ENCODE measurements at regions not wholly inside any gene's neighbourhood (a gene's known extent, or its start where the extent isn't known, plus 50 kb on each side); places are given as distances from the start of the nearest gene placed in this dataset.
"Not testable (repeated sequence)": the region's sequence is repeated elsewhere in the genome, so short reads cannot be mapped to it uniquely, and the experiment has no call there.

- Histone ChIP-seq H3K9me3 (no peaks in the 10 kb centered on the region), H3K36me3 (no peaks in the 10 kb centered on the region), H3K27me3 (no peaks in the 10 kb centered on the region), H3K4me3 (no peak overlapping the region), H3K4me1 (no peaks in the 10 kb centered on the region), H3K27ac (no peak overlapping the region)
- TF ChIP-seq, protein P1, sequence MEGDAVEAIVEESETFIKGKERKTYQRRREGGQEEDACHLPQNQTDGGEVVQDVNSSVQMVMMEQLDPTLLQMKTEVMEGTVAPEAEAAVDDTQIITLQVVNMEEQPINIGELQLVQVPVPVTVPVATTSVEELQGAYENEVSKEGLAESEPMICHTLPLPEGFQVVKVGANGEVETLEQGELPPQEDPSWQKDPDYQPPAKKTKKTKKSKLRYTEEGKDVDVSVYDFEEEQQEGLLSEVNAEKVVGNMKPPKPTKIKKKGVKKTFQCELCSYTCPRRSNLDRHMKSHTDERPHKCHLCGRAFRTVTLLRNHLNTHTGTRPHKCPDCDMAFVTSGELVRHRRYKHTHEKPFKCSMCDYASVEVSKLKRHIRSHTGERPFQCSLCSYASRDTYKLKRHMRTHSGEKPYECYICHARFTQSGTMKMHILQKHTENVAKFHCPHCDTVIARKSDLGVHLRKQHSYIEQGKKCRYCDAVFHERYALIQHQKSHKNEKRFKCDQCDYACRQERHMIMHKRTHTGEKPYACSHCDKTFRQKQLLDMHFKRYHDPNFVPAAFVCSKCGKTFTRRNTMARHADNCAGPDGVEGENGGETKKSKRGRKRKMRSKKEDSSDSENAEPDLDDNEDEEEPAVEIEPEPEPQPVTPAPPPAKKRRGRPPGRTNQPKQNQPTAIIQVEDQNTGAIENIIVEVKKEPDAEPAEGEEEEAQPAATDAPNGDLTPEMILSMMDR (IDR thresholded peaks at IDR 0.05): no peak
- no peak for TF ChIP-seq POLR2A (IDR thresholded peaks at IDR 0.05)
- intact Hi-C loops (cut with DNase I; ENCODE audit: low total_unique reads): no loop called here
- no peak for DNase-seq
Observed at GRCh38 chr11:90701716-90702115, 478.9 kb upstream of the CHORDC1 start.

DNA sequence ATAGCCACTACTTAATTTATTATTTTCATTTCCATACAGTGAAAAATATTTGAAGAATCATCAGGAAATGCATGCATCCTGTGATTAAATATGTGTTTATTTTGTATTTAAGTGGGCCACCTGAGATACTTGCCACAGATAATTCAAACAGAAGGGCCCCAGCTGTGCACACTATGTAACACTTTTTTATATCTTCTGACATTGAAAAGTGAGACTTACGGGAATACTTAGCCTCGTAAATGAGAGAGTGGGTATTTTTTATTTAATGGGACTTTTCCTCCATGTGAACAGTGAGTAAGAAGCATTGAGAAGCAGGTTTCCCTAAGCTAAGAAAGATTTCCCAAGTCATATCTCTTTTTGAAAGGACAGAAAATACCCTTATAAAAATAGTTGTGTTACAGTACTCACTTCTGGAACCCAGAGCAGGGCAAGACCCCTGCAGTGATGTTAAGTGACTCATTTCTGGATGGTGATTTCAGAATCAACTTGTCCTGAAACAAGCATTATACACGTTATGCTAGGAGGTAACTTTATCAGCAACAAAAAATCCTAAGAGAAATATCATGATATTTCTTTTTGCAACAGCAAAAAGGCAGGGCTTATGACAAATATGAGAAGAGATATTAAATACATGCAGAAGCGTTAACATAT lies 478.1 kb upstream of the CHORDC1 start:
- no peaks in the 10 kb centered on the region for H3K36me3 ChIP-seq
- H3K27ac ChIP-seq: no peak overlapping the region
- H3K4me1 ChIP-seq: no peaks in the 10 kb centered on the region
- H3K4me3 ChIP-seq: no peak overlapping the region
- intact Hi-C loops (cut with DNase I; ENCODE audit: low total_unique reads): no loop called here
- H3K9me3 ChIP-seq: no peaks in the 10 kb centered on the region
- no peaks in the 10 kb centered on the region for H3K27me3 ChIP-seq
- TF ChIP-seq, protein P1 (IDR thresholded peaks at IDR 0.05): no peak
- TF ChIP-seq POLR2A (IDR thresholded peaks at IDR 0.05): no peak
- no peak for DNase-seq

DNA sequence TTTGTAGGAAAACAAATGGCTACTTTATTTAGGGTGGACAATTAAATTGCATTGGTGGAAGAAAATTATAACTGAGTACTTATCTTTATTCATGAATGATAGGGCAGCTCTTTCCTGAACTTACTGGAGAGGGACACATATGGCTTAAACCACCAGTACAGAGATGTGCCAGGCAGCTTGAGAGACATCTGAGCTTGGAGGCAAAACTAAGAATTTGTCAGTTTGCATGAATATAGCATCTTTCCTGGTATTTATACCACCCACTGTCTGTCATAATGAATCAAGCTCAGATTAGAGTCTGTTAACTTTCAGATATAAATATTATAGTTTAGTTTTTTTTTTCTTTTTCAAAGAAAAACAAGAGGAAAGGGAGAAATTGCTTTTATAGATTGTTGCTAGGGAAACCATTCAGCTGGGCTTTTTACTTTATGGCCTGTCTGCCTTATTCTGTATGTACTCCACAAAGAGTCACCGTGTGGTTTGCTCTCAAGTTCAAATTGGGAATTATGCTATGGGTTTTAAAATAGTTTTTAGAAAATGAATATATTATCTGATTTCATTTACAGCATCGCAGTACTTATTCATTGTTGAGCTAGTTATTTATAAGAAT lies 477.0 kb upstream of the CHORDC1 start:
- H3K4me1 ChIP-seq: no peaks in the 10 kb centered on the region
- DNase-seq: no peak
- H3K4me3 ChIP-seq: no peak overlapping the region
- H3K36me3 ChIP-seq: no peaks in the 10 kb centered on the region
- intact Hi-C loops (cut with DNase I; ENCODE audit: low total_unique reads): no loop called here
- no peaks in the 10 kb centered on the region for H3K9me3 ChIP-seq
- no peak overlapping the region for H3K27ac ChIP-seq
- TF ChIP-seq, protein P1 (IDR thresholded peaks at IDR 0.05): no peak
- TF ChIP-seq POLR2A (IDR thresholded peaks at IDR 0.05): no peak
- no peaks in the 10 kb centered on the region for H3K27me3 ChIP-seq

- intact Hi-C loops (cut with DNase I; ENCODE audit: low total_unique reads): no loop called here
Observed at GRCh38 chr11:90698238-90698637, 475.4 kb upstream of the CHORDC1 start.

GRCh38 chr11:90675496-90675895 lies 452.6 kb upstream of the CHORDC1 start:
- H3K27me3 ChIP-seq; H3K36me3 ChIP-seq; H3K4me1 ChIP-seq; H3K9me3 ChIP-seq; H3K27ac ChIP-seq; DNase-seq; H3K4me3 ChIP-seq; intact Hi-C loops (cut with DNase I; ENCODE audit: low total_unique reads): not testable (repeated sequence)

More at GRCh38 chr11:90698238-90698637, 475.4 kb upstream of the CHORDC1 start:
- no peak overlapping the region for H3K4me3 ChIP-seq
- TF ChIP-seq POLR2A (IDR thresholded peaks at IDR 0.05): no peak
- TF ChIP-seq, protein P1 (IDR thresholded peaks at IDR 0.05): no peak
- no peaks in the 10 kb centered on the region for H3K27me3 ChIP-seq
- no peak overlapping the region for H3K27ac ChIP-seq
- no peak for DNase-seq
- no peaks in the 10 kb centered on the region for H3K36me3 ChIP-seq
- no peaks in the 10 kb centered on the region for H3K4me1 ChIP-seq
- H3K9me3 ChIP-seq: no peaks in the 10 kb centered on the region
